Stimulated activated naive CD4-positive, alpha-beta T cell (primary cell): ENCODE measurements at regions not wholly inside any gene's neighbourhood (a gene's known extent, or its start where the extent isn't known, plus 50 kb on each side); places are given as distances from the start of the nearest gene placed in this dataset.

Experiments
- DNase-seq, 6 experiments: peaks; one replicate each; lab custom pipeline; 2025; lab: John Stamatoyannopoulos, UW

DNA sequence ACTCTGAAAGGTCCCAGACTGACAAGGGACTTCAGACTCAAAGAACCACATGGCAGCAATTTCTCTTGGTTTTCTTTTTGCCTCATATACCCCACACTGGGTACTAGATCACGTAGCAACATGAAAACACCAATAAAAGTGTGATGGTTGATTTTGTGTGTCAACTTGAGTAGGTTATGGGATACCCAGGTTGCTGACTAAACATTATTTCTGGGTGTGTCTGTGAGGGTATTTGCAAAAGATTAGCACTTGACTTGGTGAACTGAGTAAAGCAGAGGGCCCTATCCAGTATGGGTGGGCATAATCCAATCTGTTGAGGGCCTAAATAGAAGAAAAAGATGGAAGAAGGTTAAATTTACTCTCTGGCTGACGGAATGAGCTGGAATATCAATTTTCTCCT, 53.8 kb upstream of the ZNF618 start:
- no peak for DNase-seq

DNA sequence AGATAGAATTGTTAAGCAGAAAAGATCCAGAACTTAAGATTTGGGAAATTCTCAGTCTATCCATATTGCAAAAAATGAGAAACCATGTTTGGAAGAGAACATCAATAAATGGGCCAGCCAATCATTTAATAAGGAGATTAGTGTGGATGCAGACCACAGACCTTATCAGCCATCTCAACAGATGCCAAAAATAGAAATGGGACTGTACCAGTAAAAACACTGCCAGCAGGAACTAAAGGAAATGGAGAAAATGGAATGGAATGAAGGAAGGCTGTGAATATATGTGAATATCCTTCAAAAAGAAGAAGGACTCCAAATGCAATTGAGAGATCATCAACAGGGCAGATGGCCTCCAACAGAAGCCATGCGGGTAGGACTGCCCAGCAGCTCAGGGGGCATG, 52.7 kb upstream of the ZNF618 start:
- no peak for DNase-seq
